ENCODE measurements at regions not wholly inside any gene's neighbourhood (a gene's known extent, or its start where the extent isn't known, plus 50 kb on each side); places are given as distances from the start of the nearest gene placed in this dataset.

- intact Hi-C loops (cut with DNase I, micrococcal nuclease), result no loop called here
Measured at GRCh38 chr5:77850536-77851175, 74.5 kb upstream of the TBCA start.

GRCh38 chr5:77849308-77849900, 73.3 kb upstream of the TBCA start:
- intact Hi-C loops (cut with DNase I, micrococcal nuclease), result no loop called here
- ATAC-seq (no peak), DNase-seq (no peak)

More at GRCh38 chr5:77850536-77851175, 74.5 kb upstream of the TBCA start:
- no peak for DNase-seq
- no peak for ATAC-seq

GRCh38 chr5:77847814-77848290, 71.7 kb upstream of the TBCA start:
- ATAC-seq (no peak), DNase-seq (no peak)
- intact Hi-C loops (cut with DNase I, micrococcal nuclease), result no loop called here

- ATAC-seq (no peak), DNase-seq (no peak)
- intact Hi-C loops (cut with DNase I, micrococcal nuclease), result no loop called here
Measured at GRCh38 chr5:77847129-77847460, 71.0 kb upstream of the TBCA start.

- no peak for DNase-seq
- intact Hi-C loops (cut with DNase I, micrococcal nuclease), result no loop called here
- ATAC-seq, result no peak
Measured at GRCh38 chr5:77846422-77847128, 70.4 kb upstream of the TBCA start.

- intact Hi-C loops (cut with DNase I, micrococcal nuclease), result no loop called here
- DNase-seq (no peak), ATAC-seq (no peak)
Measured at GRCh38 chr5:77845324-77845646, 69.1 kb upstream of the TBCA start.

GRCh38 chr5:77844623-77845323, 68.6 kb upstream of the TBCA start:
- DNase-seq, result peak in 1 of 2 donors; percentile 6
- intact Hi-C loops (cut with DNase I, micrococcal nuclease), result no loop called here
- ATAC-seq, result no peak

GRCh38 chr5:77844373-77844622, 68.2 kb upstream of the TBCA start:
- ATAC-seq (no peak), DNase-seq (peak in 1 of 2 donors; percentile 11)
- intact Hi-C loops (cut with DNase I, micrococcal nuclease), result no loop called here

GRCh38 chr5:77843570-77844372, 67.6 kb upstream of the TBCA start:
- intact Hi-C loops (cut with DNase I, micrococcal nuclease), result no loop called here
- ATAC-seq, result no peak
- no peak for DNase-seq

- intact Hi-C loops (cut with DNase I, micrococcal nuclease), result no loop called here
- DNase-seq (no peak), ATAC-seq (no peak)
Measured at GRCh38 chr5:77842243-77842642, 66.1 kb upstream of the TBCA start.

GRCh38 chr5:77841616-77842015, 65.5 kb upstream of the TBCA start:
- intact Hi-C loops (cut with DNase I, micrococcal nuclease), result no loop called here
- no peak for ATAC-seq
- DNase-seq, result no peak

- intact Hi-C loops (cut with DNase I, micrococcal nuclease), result no loop called here
- no peak for ATAC-seq
Measured at GRCh38 chr5:77840930-77841329, 64.8 kb upstream of the TBCA start.

GRCh38 chr5:77839691-77840090, 63.6 kb upstream of the TBCA start:
- intact Hi-C loops (cut with DNase I, micrococcal nuclease), result no loop called here
- no peak for ATAC-seq
- DNase-seq, result no peak

More at GRCh38 chr5:77840930-77841329, 64.8 kb upstream of the TBCA start:
- DNase-seq, result no peak

GRCh38 chr5:77832938-77833337, 56.8 kb upstream of the TBCA start:
- no peak for DNase-seq
- ATAC-seq, result no peak
- intact Hi-C loops (cut with DNase I, micrococcal nuclease), result no loop called here

- DNase-seq (no peak), ATAC-seq (no peak)
- intact Hi-C loops (cut with DNase I, micrococcal nuclease), result no loop called here
Measured at GRCh38 chr5:77832166-77832770, 56.1 kb upstream of the TBCA start.

GRCh38 chr5:77828445-77828844, 52.3 kb upstream of the TBCA start:
- DNase-seq, result no peak
- ATAC-seq, result no peak
- intact Hi-C loops (cut with DNase I, micrococcal nuclease), result no loop called here
